ENCODE measurements at regions not wholly inside any gene's neighbourhood (a gene's known extent, or its start where the extent isn't known, plus 50 kb on each side); places are given as distances from the start of the nearest gene placed in this dataset.

DNA sequence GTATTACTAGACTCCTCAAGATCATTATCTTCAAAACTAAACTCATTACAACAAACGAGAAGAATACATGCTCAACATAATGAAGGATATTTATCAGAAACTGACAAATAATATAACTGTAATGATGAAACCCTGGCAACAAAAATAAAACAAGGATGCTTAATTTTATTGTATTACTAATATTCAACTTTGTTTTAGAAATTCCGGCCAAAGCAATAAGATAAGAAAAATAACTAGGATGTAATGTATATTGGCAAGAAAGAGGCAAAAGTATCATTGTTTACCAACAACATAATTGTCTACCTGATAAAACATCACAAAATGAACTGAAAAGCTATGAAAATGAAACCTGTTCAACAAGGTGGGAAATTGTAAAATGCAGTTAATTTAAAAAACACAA lies 588.3 kb upstream of the ZFHX3 start:
- no peak overlapping the region for H3K27ac ChIP-seq (ENCODE audit: control insufficient read depth, insufficient read depth)
- ChIA-PET RAD21 (ENCODE audit: unreplicated experiment) (no interaction called here), POLR2A (no interaction called here), CTCF (no interaction called here), SMC1A (ENCODE audit: uncharacterized antibody, unreplicated experiment) (interaction anchor here (0.7 to 1.1 kb wide), 2 partner anchors 12 to 171 kb away, joined by 3 to 5 read pairs; no protein-coding TSS in a partner anchor)
- ATAC-seq (no peak), DNase-seq (ENCODE audit: low read depth, low spot score) (no peak), FAIRE-seq (no peak)
- H2AFZ ChIP-seq (ENCODE audit: control insufficient read depth, low read depth, low read length), result no peak overlapping the region
- H3K9ac ChIP-seq (ENCODE audit: control insufficient read depth, insufficient read depth, low read length), result no peak overlapping the region
- H3K79me2 ChIP-seq (ENCODE audit: control insufficient read depth, insufficient read depth, low read length), result no peaks in the 10 kb centered on the region
- 18% methylated on average over 2 of the region's 2 CpGs for WGBS (ENCODE audit: insufficient coverage, insufficient replicate concordance, low lambda C conversion rate, missing lambda C conversion rate)
- BruUV-seq (replicated peaks), result no TSS peak
- H3K4me1 ChIP-seq (ENCODE audit: control insufficient read depth, insufficient read depth, low read length), result no peaks in the 10 kb centered on the region
- no peaks in the 10 kb centered on the region for H3K36me3 ChIP-seq (ENCODE audit: control insufficient read depth in 2 of 2, insufficient read depth in 2 of 2, low read length in 1 of 2)
- TF ChIP-seq GABPA (IDR thresholded peaks at IDR 0.05; ENCODE audit: low read depth) (no peak), HDAC2 (IDR thresholded peaks at IDR 0.05) (no peak), SMAD5 (IDR thresholded peaks at IDR 0.05; ENCODE audit: low read depth) (no peak), NFYB (IDR thresholded peaks at IDR 0.05; ENCODE audit: insufficient read depth, low read depth, low read length) (no peak), RBBP5 (conservative IDR thresholded peaks at IDR 0.05) (no peak), REST (IDR thresholded peaks at IDR 0.05; ENCODE audit: low read depth, low read length) (no peak), WRNIP1 (IDR thresholded peaks at IDR 0.05; ENCODE audit: borderline replicate concordance, low read depth, low read length) (no peak), KAT2A (conservative IDR thresholded peaks at IDR 0.05; ENCODE audit: control insufficient read depth, low read depth, low read length) (no peak)
- H3K27me3 ChIP-seq (replicated peaks in 1 of 2; ENCODE audit: control insufficient read depth in 2 of 2, insufficient read depth in 2 of 2, low read length in 1 of 2), result no peaks in the 10 kb centered on the region
- H3K9me3 ChIP-seq (replicated peaks; ENCODE audit: control insufficient read depth, insufficient read depth, low read length), result no peaks in the 10 kb centered on the region; the same call in 2 of the 3 replicates
- no peak overlapping the region for H3K4me3 ChIP-seq
- H4K20me1 ChIP-seq (ENCODE audit: control insufficient read depth, insufficient read depth), result no peaks in the 10 kb centered on the region
- intact Hi-C loops (cut with micrococcal nuclease; ENCODE audit: unreplicated experiment) (no loop called here), in situ Hi-C loops (cut with MboI) (no loop called here)
- H3K4me2 ChIP-seq (ENCODE audit: control insufficient read depth, insufficient read depth), result no peak overlapping the region
